GM23338 (cell line): ENCODE measurements at regions not wholly inside any gene's neighbourhood (a gene's known extent, or its start where the extent isn't known, plus 50 kb on each side); places are given as distances from the start of the nearest gene placed in this dataset.

ENCODE experiments used
- ATAC-seq: fragments of 200-7000 bp; cut with Tn5 transposase; 3 replicates; pipeline ENCODE4 v1.9.1; 2020
- DNase-seq: peaks from one replicate; pipeline ENCODE4 v3.0.0-alpha.2; 2015; ENCODE audit warnings: low spot score
- H2AFZ ChIP-seq: fragments of 200-600 bp; sonication (generic); 2 replicates; pipeline ENCODE4 v1.8.0; 2016; ENCODE audit warnings: antibody characterized with exemption, mild to moderate bottlenecking, moderate library complexity
- H3F3A ChIP-seq: fragments of 200-600 bp; sonication (generic); replicated peaks from 2 replicates; pipeline ENCODE4 v1.8.0; 2017; ENCODE audit warnings: antibody characterized with exemption, mixed run types, low read depth
- H3K27ac ChIP-seq: fragments of 200-600 bp; sonication (generic); 2 replicates; pipeline ENCODE4 v1.6.1; 2016; ENCODE audit warnings: low read depth
- H3K27me3 ChIP-seq: fragments of 200-600 bp; sonication (generic); 2 replicates; pipeline ENCODE4 v1.8.0; 2016; ENCODE audit warnings: mild to moderate bottlenecking, mixed run types, moderate library complexity; ENCODE audit not compliant: insufficient read depth
- H3K36me3 ChIP-seq: fragments of 200-600 bp; sonication (generic); 2 replicates; pipeline ENCODE4 v1.8.0; 2016; ENCODE audit warnings: mild to moderate bottlenecking; ENCODE audit not compliant: insufficient read depth
- H3K4me1 ChIP-seq: fragments of 200-600 bp; sonication (generic); 2 replicates; pipeline ENCODE4 v1.8.0; 2016; ENCODE audit warnings: mild to moderate bottlenecking, moderate library complexity; ENCODE audit not compliant: insufficient read depth
- H3K4me2 ChIP-seq: fragments of 200-600 bp; sonication (generic); 2 replicates; pipeline ENCODE4 v1.7.1; 2017; ENCODE audit warnings: mixed run types
- H3K4me3 ChIP-seq: fragments of 200-600 bp; sonication (generic); 2 replicates; pipeline ENCODE4 v1.6.1; 2016; ENCODE audit warnings: mixed run types
- H3K79me2 ChIP-seq: fragments of 200-600 bp; sonication (generic); replicated peaks from 2 replicates; pipeline ENCODE4 v1.8.0; 2017; ENCODE audit warnings: mild to moderate bottlenecking; ENCODE audit not compliant: insufficient read depth
- H3K9me2 ChIP-seq: fragments of 200-600 bp; sonication (generic); 2 replicates; pipeline ENCODE4 v1.8.0; 2017; ENCODE audit not compliant: insufficient read depth
- H4K20me1 ChIP-seq: fragments of 200-600 bp; sonication (generic); replicated peaks from 2 replicates; pipeline ENCODE4 v1.8.0; 2017; ENCODE audit warnings: mild to moderate bottlenecking; ENCODE audit not compliant: insufficient read depth
- H3K27ac Mint-ChIP-seq: 2 replicates; pipeline ENCODE4 v1.8.0; 2020; ENCODE audit warnings: inconsistent platforms, mild to moderate bottlenecking, moderate library complexity, mixed read lengths
- H3K27me3 Mint-ChIP-seq: 3 replicates; pipeline ENCODE4 v1.8.0; 2022; ENCODE audit warnings: low read depth, mild to moderate bottlenecking, moderate library complexity, mixed read lengths, inconsistent platforms; ENCODE audit not compliant: insufficient read depth, poor library complexity
- H3K36me3 Mint-ChIP-seq: 3 replicates; pipeline ENCODE4 v1.8.0; 2021; ENCODE audit warnings: low read depth, mild to moderate bottlenecking, inconsistent platforms, moderate library complexity, mixed read lengths
- H3K4me1 Mint-ChIP-seq: 3 replicates; pipeline ENCODE4 v1.8.0; 2020; ENCODE audit warnings: mild to moderate bottlenecking, inconsistent platforms, mixed read lengths
- H3K4me3 Mint-ChIP-seq: 3 replicates; pipeline ENCODE4 v1.8.0; 2021; ENCODE audit warnings: moderate library complexity, mild to moderate bottlenecking, inconsistent platforms, mixed read lengths
- H3K9me3 Mint-ChIP-seq: 3 replicates; pipeline ENCODE4 v1.8.0; 2020; ENCODE audit warnings: moderate library complexity, mild to moderate bottlenecking, inconsistent platforms, mixed read lengths
- CREB1 ChIP-seq: fragments of 250-450 bp; sonication (Bioruptor Pico); IDR thresholded peaks from 2 replicates; pipeline ENCODE4 v1.5.0; 2020; ENCODE audit warnings: low read depth, mild to moderate bottlenecking, moderate library complexity
- EZH2 ChIP-seq: fragments of 200-600 bp; sonication (generic); IDR thresholded peaks from one replicate; pipeline ENCODE4 v1.8.0; 2017; ENCODE audit warnings: antibody characterized with exemption, mild to moderate bottlenecking, low read depth; ENCODE audit not compliant: unreplicated experiment
- EZH2phosphoT487 ChIP-seq: fragments of 200-600 bp; sonication (generic); IDR thresholded peaks from one replicate; pipeline ENCODE4 v1.8.1; 2018; ENCODE audit warnings: antibody characterized with exemption; ENCODE audit not compliant: unreplicated experiment
- JUNB ChIP-seq: IDR thresholded peaks from one replicate; pipeline ENCODE4 v1.6.1; 2016; ENCODE audit warnings: antibody characterized with exemption; ENCODE audit not compliant: unreplicated experiment
- NANOG ChIP-seq: IDR thresholded peaks from 2 replicates; pipeline ENCODE4 v1.6.1; 2016; ENCODE audit warnings: antibody characterized with exemption, borderline replicate concordance
- POLR2AphosphoS5 ChIP-seq: IDR thresholded peaks from 2 replicates; pipeline ENCODE4 v1.6.1; 2016; ENCODE audit warnings: antibody characterized with exemption, low read depth
- STAT1 ChIP-seq: IDR thresholded peaks from one replicate; pipeline ENCODE4 v1.6.1; 2016; ENCODE audit warnings: antibody characterized with exemption; ENCODE audit not compliant: unreplicated experiment
- ZNF114 ChIP-seq: fragments of 250-450 bp; sonication (Bioruptor Pico); IDR thresholded peaks from 2 replicates; pipeline ENCODE4 v1.5.0; 2020; ENCODE audit warnings: mild to moderate bottlenecking, moderate library complexity
- ZNF331 ChIP-seq: fragments of 250-450 bp; sonication (Bioruptor Pico); IDR thresholded peaks from 2 replicates; pipeline ENCODE4 v1.5.0; 2020; ENCODE audit warnings: low read depth, mild to moderate bottlenecking, moderate library complexity
- TF ChIP-seq, protein P1 (sequence below): IDR thresholded peaks from 2 replicates; pipeline ENCODE4 v1.6.1; 2016; ENCODE audit warnings: antibody characterized with exemption
- TF ChIP-seq, protein P2 (sequence below): fragments of 250-450 bp; sonication (Bioruptor Pico); IDR thresholded peaks from 2 replicates; pipeline ENCODE4 v1.5.0; 2020; ENCODE audit warnings: mild to moderate bottlenecking, moderate library complexity
- TF ChIP-seq, protein P3 (sequence below): IDR thresholded peaks from one replicate; pipeline ENCODE4 v1.6.1; 2018; ENCODE audit warnings: antibody characterized with exemption; ENCODE audit not compliant: unreplicated experiment

DNA sequence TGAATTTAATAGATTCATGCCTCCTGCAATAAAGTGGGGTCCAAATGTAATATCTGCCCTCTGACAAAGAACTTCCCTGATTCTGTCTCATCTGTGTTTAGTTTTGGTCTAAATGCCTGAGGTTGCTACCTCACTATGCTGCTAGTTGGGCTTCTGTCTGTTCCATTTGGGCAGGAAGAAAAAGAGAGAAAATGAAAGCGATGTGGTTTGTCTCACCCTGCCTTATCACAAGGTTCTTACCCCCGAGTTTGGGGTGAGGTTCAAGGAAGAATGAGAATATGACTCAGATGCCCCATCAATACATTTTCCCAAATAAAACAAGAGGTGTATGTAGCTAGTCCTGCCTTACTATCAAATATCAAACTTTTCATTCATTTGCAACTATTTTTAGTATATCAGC is 132.1 kb upstream of the MTAP start:
- peak overlapping the region; percentile 24; the same call in 1 of the 2 replicates for H2AFZ ChIP-seq
- TF ChIP-seq, protein P1, sequence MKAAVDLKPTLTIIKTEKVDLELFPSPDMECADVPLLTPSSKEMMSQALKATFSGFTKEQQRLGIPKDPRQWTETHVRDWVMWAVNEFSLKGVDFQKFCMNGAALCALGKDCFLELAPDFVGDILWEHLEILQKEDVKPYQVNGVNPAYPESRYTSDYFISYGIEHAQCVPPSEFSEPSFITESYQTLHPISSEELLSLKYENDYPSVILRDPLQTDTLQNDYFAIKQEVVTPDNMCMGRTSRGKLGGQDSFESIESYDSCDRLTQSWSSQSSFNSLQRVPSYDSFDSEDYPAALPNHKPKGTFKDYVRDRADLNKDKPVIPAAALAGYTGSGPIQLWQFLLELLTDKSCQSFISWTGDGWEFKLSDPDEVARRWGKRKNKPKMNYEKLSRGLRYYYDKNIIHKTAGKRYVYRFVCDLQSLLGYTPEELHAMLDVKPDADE, result no peak
- TF ChIP-seq JUNB (no peak), ZNF114 (no peak), CREB1 (CRISPR knock-in tag) (no peak), STAT1 (no peak), EZH2phosphoT487 (no peak), EZH2 (no peak), NANOG (no peak), POLR2AphosphoS5 (no peak), ZNF331 (CRISPR knock-in tag) (no peak)
- TF ChIP-seq, protein P2, sequence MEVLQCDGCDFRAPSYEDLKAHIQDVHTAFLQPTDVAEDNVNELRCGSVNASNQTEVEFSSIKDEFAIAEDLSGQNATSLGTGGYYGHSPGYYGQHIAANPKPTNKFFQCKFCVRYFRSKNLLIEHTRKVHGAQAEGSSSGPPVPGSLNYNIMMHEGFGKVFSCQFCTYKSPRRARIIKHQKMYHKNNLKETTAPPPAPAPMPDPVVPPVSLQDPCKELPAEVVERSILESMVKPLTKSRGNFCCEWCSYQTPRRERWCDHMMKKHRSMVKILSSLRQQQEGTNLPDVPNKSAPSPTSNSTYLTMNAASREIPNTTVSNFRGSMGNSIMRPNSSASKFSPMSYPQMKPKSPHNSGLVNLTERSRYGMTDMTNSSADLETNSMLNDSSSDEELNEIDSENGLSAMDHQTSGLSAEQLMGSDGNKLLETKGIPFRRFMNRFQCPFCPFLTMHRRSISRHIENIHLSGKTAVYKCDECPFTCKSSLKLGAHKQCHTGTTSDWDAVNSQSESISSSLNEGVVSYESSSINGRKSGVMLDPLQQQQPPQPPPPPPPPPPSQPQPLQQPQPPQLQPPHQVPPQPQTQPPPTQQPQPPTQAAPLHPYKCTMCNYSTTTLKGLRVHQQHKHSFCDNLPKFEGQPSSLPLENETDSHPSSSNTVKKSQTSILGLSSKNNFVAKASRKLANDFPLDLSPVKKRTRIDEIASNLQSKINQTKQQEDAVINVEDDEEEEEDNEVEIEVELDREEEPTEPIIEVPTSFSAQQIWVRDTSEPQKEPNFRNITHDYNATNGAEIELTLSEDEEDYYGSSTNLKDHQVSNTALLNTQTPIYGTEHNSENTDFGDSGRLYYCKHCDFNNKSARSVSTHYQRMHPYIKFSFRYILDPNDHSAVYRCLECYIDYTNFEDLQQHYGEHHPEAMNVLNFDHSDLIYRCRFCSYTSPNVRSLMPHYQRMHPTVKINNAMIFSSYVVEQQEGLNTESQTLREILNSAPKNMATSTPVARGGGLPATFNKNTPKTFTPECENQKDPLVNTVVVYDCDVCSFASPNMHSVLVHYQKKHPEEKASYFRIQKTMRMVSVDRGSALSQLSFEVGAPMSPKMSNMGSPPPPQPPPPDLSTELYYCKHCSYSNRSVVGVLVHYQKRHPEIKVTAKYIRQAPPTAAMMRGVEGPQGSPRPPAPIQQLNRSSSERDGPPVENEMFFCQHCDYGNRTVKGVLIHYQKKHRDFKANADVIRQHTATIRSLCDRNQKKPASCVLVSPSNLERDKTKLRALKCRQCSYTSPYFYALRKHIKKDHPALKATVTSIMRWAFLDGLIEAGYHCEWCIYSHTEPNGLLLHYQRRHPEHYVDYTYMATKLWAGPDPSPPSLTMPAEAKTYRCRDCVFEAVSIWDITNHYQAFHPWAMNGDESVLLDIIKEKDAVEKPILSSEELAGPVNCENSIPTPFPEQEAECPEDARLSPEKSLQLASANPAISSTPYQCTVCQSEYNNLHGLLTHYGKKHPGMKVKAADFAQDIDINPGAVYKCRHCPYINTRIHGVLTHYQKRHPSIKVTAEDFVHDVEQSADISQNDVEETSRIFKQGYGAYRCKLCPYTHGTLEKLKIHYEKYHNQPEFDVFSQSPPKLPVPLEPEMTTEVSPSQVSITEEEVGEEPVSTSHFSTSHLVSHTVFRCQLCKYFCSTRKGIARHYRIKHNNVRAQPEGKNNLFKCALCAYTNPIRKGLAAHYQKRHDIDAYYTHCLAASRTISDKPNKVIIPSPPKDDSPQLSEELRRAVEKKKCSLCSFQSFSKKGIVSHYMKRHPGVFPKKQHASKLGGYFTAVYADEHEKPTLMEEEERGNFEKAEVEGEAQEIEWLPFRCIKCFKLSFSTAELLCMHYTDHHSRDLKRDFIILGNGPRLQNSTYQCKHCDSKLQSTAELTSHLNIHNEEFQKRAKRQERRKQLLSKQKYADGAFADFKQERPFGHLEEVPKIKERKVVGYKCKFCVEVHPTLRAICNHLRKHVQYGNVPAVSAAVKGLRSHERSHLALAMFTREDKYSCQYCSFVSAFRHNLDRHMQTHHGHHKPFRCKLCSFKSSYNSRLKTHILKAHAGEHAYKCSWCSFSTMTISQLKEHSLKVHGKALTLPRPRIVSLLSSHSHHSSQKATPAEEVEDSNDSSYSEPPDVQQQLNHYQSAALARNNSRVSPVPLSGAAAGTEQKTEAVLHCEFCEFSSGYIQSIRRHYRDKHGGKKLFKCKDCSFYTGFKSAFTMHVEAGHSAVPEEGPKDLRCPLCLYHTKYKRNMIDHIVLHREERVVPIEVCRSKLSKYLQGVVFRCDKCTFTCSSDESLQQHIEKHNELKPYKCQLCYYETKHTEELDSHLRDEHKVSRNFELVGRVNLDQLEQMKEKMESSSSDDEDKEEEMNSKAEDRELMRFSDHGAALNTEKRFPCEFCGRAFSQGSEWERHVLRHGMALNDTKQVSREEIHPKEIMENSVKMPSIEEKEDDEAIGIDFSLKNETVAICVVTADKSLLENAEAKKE (CRISPR knock-in tag), result no peak
- TF ChIP-seq, protein P3, sequence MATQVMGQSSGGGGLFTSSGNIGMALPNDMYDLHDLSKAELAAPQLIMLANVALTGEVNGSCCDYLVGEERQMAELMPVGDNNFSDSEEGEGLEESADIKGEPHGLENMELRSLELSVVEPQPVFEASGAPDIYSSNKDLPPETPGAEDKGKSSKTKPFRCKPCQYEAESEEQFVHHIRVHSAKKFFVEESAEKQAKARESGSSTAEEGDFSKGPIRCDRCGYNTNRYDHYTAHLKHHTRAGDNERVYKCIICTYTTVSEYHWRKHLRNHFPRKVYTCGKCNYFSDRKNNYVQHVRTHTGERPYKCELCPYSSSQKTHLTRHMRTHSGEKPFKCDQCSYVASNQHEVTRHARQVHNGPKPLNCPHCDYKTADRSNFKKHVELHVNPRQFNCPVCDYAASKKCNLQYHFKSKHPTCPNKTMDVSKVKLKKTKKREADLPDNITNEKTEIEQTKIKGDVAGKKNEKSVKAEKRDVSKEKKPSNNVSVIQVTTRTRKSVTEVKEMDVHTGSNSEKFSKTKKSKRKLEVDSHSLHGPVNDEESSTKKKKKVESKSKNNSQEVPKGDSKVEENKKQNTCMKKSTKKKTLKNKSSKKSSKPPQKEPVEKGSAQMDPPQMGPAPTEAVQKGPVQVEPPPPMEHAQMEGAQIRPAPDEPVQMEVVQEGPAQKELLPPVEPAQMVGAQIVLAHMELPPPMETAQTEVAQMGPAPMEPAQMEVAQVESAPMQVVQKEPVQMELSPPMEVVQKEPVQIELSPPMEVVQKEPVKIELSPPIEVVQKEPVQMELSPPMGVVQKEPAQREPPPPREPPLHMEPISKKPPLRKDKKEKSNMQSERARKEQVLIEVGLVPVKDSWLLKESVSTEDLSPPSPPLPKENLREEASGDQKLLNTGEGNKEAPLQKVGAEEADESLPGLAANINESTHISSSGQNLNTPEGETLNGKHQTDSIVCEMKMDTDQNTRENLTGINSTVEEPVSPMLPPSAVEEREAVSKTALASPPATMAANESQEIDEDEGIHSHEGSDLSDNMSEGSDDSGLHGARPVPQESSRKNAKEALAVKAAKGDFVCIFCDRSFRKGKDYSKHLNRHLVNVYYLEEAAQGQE, result no peak
- H3K9me2 ChIP-seq, result no peaks in the 10 kb centered on the region
- Mint-ChIP-seq H3K27me3 (peaks cover 3% of the 10 kb centered on the region), H3K9me3 (no peaks in the 10 kb centered on the region), H3K27ac (no peak overlapping the region), H3K4me3 (no peak overlapping the region), H3K4me1 (peaks cover 8% of the 10 kb centered on the region; the same call in 2 of the 3 replicates), H3K36me3 (no peaks in the 10 kb centered on the region)
- H3F3A ChIP-seq, result no peaks in the 10 kb centered on the region
- no peak for DNase-seq
- no peak for ATAC-seq
- H4K20me1 ChIP-seq, result no peaks in the 10 kb centered on the region
- no peaks in the 10 kb centered on the region for H3K79me2 ChIP-seq
- no peaks in the 10 kb centered on the region for H3K36me3 ChIP-seq
- no peaks in the 10 kb centered on the region for H3K27me3 ChIP-seq
- no peak overlapping the region for H3K27ac ChIP-seq
- no peak overlapping the region for H3K4me3 ChIP-seq
- H3K4me2 ChIP-seq, result no peak overlapping the region
- no peaks in the 10 kb centered on the region for H3K4me1 ChIP-seq
